BE2C (cell line): ENCODE measurements at regions not wholly inside any gene's neighbourhood (a gene's known extent, or its start where the extent isn't known, plus 50 kb on each side); places are given as distances from the start of the nearest gene placed in this dataset.
A peak's percentile ranks its signal among the peaks of the same experiment; 100 is the strongest.

ENCODE experiments used
- DNase-seq: peaks from one replicate; pipeline ENCODE4 v3.0.0-alpha.2; 2020
- H3K27me3 ChIP-seq: fragments of 250-450 bp; sonication (Bioruptor Pico); 2 replicates; pipeline ENCODE4 v1.5.1; 2020; ENCODE audit warnings: mild to moderate bottlenecking
- H3K36me3 ChIP-seq: fragments of 250-450 bp; sonication (Bioruptor Pico); 2 replicates; pipeline ENCODE4 v1.5.1; 2020; ENCODE audit warnings: mild to moderate bottlenecking
- H3K4me1 ChIP-seq: fragments of 250-450 bp; sonication (Bioruptor Pico); 2 replicates; pipeline ENCODE4 v1.5.1; 2020
- H3K4me3 ChIP-seq: 2 replicates; pipeline ENCODE4 v1.5.1; 2011; ENCODE audit warnings: low read depth, low read length
- H3K9me3 ChIP-seq: fragments of 250-450 bp; sonication (Bioruptor Pico); 2 replicates; pipeline ENCODE4 v1.5.1; 2020
- TF ChIP-seq, protein P1 (sequence below): IDR thresholded peaks from 2 replicates; pipeline ENCODE4 v1.5.1; 2012; ENCODE audit warnings: mild to moderate bottlenecking, low read depth, low read length

DNA sequence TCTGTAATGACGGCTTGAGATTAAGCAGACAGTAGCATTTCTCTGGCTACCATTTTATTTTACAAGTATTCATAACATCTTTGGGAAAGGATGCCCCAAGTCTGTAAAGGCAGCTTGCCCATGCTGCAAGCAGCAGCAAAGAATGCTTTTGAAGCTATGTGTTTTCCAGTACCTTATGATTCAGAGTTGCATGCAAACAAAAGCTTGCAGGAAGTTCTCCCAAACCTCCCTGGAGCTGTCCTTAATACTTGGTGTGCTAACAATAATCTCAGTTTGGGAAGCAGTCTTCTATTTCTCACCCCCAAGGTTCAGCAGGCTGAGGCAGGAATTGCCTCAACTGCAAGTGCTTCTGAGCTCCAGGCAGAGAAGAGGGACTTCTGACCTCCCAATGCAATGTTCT lies 60.8 kb downstream of the CCNA1 start:
- Histone ChIP-seq H3K36me3 (no peaks in the 10 kb centered on the region), H3K9me3 (no peaks in the 10 kb centered on the region), H3K4me3 (no peak overlapping the region), H3K27me3 (0 out of 2 replicates have a peak, but pooled peaks cover 3% of the 10 kb centered on the region), H3K4me1 (no peaks in the 10 kb centered on the region)
- no peak for DNase-seq
- TF ChIP-seq, protein P1, sequence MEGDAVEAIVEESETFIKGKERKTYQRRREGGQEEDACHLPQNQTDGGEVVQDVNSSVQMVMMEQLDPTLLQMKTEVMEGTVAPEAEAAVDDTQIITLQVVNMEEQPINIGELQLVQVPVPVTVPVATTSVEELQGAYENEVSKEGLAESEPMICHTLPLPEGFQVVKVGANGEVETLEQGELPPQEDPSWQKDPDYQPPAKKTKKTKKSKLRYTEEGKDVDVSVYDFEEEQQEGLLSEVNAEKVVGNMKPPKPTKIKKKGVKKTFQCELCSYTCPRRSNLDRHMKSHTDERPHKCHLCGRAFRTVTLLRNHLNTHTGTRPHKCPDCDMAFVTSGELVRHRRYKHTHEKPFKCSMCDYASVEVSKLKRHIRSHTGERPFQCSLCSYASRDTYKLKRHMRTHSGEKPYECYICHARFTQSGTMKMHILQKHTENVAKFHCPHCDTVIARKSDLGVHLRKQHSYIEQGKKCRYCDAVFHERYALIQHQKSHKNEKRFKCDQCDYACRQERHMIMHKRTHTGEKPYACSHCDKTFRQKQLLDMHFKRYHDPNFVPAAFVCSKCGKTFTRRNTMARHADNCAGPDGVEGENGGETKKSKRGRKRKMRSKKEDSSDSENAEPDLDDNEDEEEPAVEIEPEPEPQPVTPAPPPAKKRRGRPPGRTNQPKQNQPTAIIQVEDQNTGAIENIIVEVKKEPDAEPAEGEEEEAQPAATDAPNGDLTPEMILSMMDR, result no peak

DNA sequence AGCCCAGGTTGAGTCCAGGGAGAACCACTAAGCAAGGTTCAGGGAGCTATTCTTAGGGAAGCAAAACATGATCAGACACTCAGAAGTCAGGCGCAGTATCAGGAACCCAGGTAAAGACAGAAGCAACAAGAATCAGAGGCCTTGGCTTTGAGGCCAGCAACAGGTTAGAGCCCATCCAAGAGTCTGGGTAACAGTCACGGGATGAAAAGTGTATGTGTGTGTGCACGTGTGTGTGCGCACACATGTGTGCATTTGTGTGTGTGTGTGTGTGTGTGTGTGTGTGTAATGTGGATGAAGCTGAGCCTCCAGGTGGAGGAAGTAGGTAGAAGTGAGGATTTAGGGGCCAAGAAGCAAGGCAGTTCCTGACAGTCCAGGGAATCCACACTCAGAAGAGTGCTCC lies 63.1 kb downstream of the CCNA1 start:
- no peaks in the 10 kb centered on the region for H3K36me3 ChIP-seq
- H3K4me3 ChIP-seq, result no peak overlapping the region
- DNase-seq, result no peak
- no peaks in the 10 kb centered on the region for H3K9me3 ChIP-seq
- TF ChIP-seq, protein P1, result no peak
- H3K27me3 ChIP-seq, result peaks cover 3% of the 10 kb centered on the region; the same call in 1 of the 2 replicates
- H3K4me1 ChIP-seq, result no peaks in the 10 kb centered on the region

DNA sequence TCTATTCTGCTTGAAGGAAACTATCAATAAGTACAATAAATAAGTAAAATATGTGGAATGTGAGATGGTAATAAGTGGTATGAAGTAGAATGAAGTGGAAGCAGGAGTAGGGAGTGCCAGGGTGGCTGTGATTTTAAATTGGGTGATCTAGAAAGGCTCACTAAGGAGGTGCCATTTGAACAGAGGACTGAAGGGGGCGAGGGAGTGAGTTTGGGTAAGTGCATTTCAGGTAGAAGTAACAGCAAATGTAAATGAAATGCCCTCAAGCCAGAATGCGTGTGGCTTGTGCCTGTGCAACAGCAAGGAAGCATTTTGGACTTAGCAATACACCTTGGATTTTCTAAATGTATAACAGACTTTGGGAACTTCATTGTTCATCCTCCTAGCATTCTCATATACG lies 77.1 kb downstream of the CCNA1 start:
- Histone ChIP-seq H3K36me3 (no peaks in the 10 kb centered on the region), H3K27me3 (no peaks in the 10 kb centered on the region), H3K4me3 (no peak overlapping the region), H3K4me1 (no peaks in the 10 kb centered on the region), H3K9me3 (no peaks in the 10 kb centered on the region)
- TF ChIP-seq, protein P1, result peak; percentile 23
- no peak for DNase-seq

DNA sequence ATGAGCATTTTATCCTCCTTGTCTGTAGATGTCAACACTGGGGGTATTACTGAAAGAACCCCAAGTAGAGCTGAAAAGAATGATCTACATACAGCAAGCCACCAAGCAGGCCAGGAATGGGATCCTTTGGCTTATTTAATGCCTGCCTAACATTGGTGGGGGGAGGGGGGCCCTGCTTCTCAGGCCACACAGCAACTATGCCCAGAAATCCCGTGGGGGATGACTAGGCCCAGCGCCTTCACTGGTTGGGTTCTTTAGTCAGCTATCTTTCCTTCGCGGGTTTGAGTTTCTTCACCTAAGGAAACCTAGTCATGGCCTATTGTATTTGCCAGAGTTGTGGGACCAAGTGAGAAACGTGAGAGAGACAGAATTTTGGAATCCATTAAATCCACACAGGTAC lies 80.5 kb downstream of the CCNA1 start:
- H3K36me3 ChIP-seq, result no peaks in the 10 kb centered on the region
- H3K4me1 ChIP-seq, result no peaks in the 10 kb centered on the region
- H3K9me3 ChIP-seq, result no peaks in the 10 kb centered on the region
- H3K4me3 ChIP-seq, result no peak overlapping the region
- TF ChIP-seq, protein P1, result no peak
- H3K27me3 ChIP-seq, result no peaks in the 10 kb centered on the region
- no peak for DNase-seq

DNA sequence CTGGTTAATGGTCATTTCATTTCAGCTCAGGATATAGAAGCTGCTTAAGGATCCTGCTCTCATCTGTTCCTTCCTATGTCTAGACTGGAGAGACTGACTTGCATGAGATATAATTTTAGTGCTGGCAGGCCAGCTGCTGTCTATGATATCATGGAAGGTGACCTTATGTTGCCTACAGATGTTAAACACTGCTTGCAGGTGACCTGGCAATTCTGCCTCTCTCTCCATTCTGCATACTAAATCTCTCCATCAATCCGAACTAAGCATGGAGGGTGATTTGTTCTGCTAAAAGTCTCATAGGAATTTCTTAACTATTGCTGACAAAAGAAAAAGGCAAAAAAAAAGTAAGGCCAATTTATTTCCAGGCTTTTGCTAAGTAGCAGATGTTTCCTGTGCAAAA lies 81.0 kb downstream of the CCNA1 start:
- Histone ChIP-seq H3K27me3 (no peaks in the 10 kb centered on the region), H3K36me3 (no peaks in the 10 kb centered on the region), H3K9me3 (no peaks in the 10 kb centered on the region), H3K4me3 (no peak overlapping the region), H3K4me1 (no peaks in the 10 kb centered on the region)
- TF ChIP-seq, protein P1, result no peak
- no peak for DNase-seq

DNA sequence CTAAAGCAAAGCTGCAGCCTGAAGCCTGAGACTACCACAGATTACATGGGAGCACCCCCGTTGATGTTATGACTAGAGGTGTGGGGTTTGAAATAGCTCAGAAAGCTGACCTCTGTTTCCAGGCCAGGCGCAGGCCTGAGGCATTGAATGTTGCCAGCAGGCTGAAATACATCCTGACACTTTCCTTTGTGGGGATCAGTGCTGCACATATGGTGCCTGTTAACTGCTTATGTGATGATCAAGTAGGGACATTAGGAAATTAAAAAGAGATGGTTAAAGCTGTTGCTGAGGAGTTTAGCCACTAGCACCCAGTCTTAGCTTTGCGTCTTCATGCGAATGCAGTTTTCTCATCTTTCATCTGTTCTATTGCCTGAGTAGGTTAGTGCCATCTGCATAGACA lies 83.2 kb downstream of the CCNA1 start:
- no peak for DNase-seq
- Histone ChIP-seq H3K27me3 (no peaks in the 10 kb centered on the region), H3K4me1 (no peaks in the 10 kb centered on the region), H3K9me3 (no peaks in the 10 kb centered on the region), H3K4me3 (no peak overlapping the region), H3K36me3 (no peaks in the 10 kb centered on the region)
- TF ChIP-seq, protein P1, result no peak
